ENCODE measurements at regions not wholly inside any gene's neighbourhood (a gene's known extent, or its start where the extent isn't known, plus 50 kb on each side); places are given as distances from the start of the nearest gene placed in this dataset.
"Not testable (repeated sequence)": the region's sequence is repeated elsewhere in the genome, so short reads cannot be mapped to it uniquely, and the experiment has no call there.

DNA sequence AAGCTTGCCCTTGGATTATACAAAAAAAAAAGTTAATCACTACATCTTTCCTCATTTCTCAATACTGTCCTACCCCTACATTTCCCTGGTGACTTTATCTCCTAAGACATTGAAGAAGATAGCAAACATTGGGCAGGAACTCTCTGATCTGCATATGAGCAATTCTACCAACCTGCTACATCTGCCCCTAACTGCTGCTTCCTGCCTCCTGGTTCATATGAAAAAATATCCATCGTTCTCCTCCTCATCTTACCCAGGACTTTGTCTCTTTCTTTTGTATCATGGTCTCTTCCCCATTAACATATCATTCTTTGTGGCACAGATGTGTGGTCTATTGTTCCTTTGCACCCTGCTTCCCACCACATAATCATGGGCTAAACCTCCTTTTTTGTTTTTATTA is 139.7 kb upstream of the PCGF5 start:
- H3K9me3 Mint-ChIP-seq: no peaks in the 10 kb centered on the region
- no peaks in the 10 kb centered on the region for H3K4me1 Mint-ChIP-seq
- H3K36me3 Mint-ChIP-seq: no peaks in the 10 kb centered on the region
- H3K27ac Mint-ChIP-seq: no peak overlapping the region
- no peak overlapping the region for H3K4me3 Mint-ChIP-seq
- H3K27me3 Mint-ChIP-seq: peaks cover 2% of the 10 kb centered on the region

DNA sequence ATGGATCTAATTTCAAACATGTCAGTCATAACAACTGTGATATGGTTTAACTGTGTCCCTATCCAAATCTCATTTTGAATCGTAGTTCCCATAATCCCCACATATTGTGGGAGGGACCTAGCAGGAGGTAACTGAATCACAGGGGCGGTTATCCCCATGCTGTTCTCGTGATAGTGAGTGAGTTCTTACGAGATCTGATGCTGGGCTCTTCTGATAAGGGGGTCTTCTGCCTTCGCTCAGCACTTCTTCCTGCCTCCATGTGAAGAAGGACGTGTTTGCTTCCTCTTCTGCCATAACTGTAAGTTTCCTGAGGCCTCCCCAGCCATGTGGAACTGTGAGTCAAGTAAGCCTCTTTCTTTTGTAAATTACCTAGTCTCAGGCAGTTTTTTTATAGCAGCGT is 138.0 kb upstream of the PCGF5 start:
- Mint-ChIP-seq H3K27ac (no peak overlapping the region), H3K27me3 (peaks cover 2% of the 10 kb centered on the region), H3K4me1 (no peaks in the 10 kb centered on the region), H3K4me3 (no peak overlapping the region), H3K36me3 (no peaks in the 10 kb centered on the region), H3K9me3 (no peaks in the 10 kb centered on the region)

- Mint-ChIP-seq H3K27ac (no peak overlapping the region), H3K27me3 (peaks cover 1% of the 10 kb centered on the region)
Measured at GRCh38 chr10:91088300-91089140, 131.9 kb upstream of the PCGF5 start.

GRCh38 chr10:91090761-91091529 is 129.5 kb upstream of the PCGF5 start:
- Mint-ChIP-seq H3K36me3 (peaks cover 9% of the 10 kb centered on the region), H3K9me3 (no peaks in the 10 kb centered on the region), H3K4me3 (no peak overlapping the region), H3K4me1 (peaks cover 10% of the 10 kb centered on the region), H3K27me3 (peaks cover 1% of the 10 kb centered on the region), H3K27ac (no peak overlapping the region)

More at GRCh38 chr10:91088300-91089140, 131.9 kb upstream of the PCGF5 start:
- Mint-ChIP-seq H3K36me3 (no peaks in the 10 kb centered on the region), H3K4me3 (no peak overlapping the region), H3K9me3 (no peaks in the 10 kb centered on the region), H3K4me1 (peaks cover 3% of the 10 kb centered on the region)

DNA sequence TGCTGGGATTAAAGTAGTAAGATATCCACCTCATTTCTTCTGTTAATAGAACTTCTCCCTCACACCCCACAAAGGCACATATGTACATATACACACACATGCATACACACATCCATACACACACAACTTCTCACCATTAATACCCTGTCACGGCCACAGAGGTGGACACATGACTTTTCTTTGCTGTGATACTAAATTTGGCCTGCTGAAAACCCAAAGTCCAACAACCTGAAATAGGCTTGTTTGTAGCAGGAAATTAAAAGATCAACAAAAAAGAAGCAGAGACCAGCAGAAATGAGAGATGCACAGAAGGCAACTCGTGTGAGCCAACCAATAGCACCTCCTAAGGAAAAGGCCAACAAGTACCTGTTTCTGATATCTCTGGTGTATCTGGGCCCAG is 128.7 kb upstream of the PCGF5 start:
- peaks cover 9% of the 10 kb centered on the region for H3K36me3 Mint-ChIP-seq
- H3K4me1 Mint-ChIP-seq: peaks cover 13% of the 10 kb centered on the region
- peaks cover 1% of the 10 kb centered on the region for H3K27me3 Mint-ChIP-seq
- H3K27ac Mint-ChIP-seq: no peak overlapping the region
- H3K4me3 Mint-ChIP-seq: no peak overlapping the region
- no peaks in the 10 kb centered on the region for H3K9me3 Mint-ChIP-seq

GRCh38 chr10:91096274-91096673 is 124.2 kb upstream of the PCGF5 start:
- Mint-ChIP-seq H3K27me3 (peaks cover 1% of the 10 kb centered on the region), H3K27ac (no peak overlapping the region), H3K9me3 (peaks cover 7% of the 10 kb centered on the region), H3K4me1 (peaks cover 10% of the 10 kb centered on the region), H3K36me3 (peaks cover 17% of the 10 kb centered on the region), H3K4me3 (no peak overlapping the region)

DNA sequence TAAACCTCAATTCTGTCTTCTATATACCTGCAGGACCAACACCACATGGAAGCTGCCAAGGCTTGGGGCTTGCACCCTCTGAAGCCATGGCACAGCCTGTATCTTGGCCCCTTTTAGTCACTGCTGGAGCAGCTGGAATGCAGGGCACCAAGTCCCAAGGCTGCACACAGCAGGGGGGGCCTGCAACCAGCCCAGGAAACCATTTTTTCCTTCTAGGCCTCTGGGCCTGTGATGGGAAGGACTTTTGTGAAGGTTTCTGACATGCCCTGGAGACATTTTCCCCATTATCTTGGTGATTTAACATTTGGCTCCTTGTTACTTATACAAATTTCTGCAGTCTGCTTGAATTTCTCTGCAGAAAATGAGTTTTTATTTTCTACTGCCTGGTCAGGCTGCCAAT is 123.2 kb upstream of the PCGF5 start:
- Mint-ChIP-seq H3K9me3 (peaks cover 7% of the 10 kb centered on the region), H3K4me3 (no peak overlapping the region), H3K4me1 (peaks cover 10% of the 10 kb centered on the region), H3K27me3 (no peaks in the 10 kb centered on the region), H3K36me3 (peaks cover 17% of the 10 kb centered on the region), H3K27ac (no peak overlapping the region)

GRCh38 chr10:91098021-91098420 is 122.4 kb upstream of the PCGF5 start:
- not testable (repeated sequence) for H3K4me3 Mint-ChIP-seq, H3K27ac Mint-ChIP-seq, H3K27me3 Mint-ChIP-seq, H3K9me3 Mint-ChIP-seq
- H3K4me1 Mint-ChIP-seq: peaks cover 13% of the 10 kb centered on the region
- H3K36me3 Mint-ChIP-seq: peaks cover 17% of the 10 kb centered on the region

DNA sequence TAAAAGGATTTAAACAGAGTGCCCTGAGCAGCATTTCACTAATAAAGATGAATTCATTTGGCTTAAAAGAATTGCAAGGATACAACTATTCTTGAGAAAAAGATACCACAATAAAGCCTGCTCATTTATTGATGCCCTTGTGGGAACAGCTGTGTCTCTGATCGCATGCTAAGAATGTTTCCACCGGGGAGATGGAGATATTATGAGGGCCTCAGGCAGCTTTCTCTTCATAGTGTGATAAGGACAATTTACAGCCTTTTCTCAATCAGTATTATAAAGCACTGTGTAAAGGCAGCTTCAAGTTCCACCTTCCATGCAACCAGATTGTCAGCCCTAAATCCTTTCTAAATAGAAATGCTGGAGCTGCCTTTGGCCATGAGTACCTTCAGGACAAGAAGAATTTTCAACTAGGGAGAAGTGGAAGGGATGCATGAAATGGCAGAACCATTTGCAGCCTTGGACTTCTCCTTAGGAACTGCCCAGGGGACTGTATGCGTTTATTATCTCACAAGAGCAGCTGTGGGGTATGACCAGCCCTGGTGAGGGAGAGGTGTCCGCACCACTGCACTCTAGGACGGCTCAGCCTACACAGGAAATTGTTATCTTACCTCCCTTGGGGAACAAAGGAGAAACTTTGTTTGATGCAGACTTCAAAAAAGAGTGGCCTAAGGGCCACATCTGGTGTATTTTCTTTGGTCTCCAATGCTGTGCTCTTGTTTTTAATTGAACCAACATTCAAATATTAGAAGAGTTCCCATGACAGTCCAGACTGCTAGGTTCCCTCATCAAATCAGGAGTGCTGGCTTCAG is 116.9 kb upstream of the PCGF5 start:
- Mint-ChIP-seq H3K4me1 (peaks cover 4% of the 10 kb centered on the region), H3K9me3 (no peaks in the 10 kb centered on the region), H3K36me3 (no peaks in the 10 kb centered on the region), H3K27ac (no peak overlapping the region), H3K4me3 (no peak overlapping the region), H3K27me3 (no peaks in the 10 kb centered on the region)

DNA sequence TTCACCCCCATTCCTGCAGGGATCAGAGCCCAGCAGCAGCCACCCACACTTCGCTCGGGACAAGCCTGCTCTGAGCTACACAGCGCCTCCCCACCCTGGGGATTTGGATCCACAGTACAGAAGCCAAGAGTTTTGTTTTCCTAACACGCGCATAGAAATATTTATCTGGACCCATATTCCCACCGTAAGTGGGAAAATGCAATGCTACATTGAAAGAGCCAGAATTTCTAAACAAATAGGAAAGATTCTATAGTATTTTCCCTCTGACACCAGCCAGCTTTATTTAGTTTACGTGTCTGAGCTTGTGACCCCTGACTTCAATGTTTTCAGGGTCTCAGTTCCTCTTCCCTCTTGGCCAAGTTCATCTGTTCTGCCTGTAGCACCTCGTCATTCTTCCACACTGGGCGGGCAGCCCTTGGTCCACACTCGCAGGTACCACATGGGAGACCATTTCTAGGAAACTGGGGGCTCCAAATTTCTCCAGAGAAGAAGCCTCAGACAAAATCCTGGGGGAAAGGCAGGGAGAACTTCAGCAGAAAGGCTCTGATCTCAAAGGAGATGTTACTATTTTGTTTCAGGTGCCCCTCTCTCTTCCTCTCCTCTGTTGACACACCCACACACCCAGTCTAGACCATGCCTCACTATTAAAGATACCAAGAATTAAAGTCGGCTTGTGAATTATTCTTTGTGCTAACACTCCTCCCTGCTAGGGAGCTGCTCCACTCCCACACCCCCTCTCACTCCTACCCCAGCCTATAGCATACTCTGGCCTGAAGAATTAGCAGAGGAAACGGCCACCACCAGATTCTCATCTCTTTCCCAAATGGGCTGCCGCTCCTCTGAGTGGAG is 116.0 kb upstream of the PCGF5 start:
- H3K36me3 Mint-ChIP-seq: no peaks in the 10 kb centered on the region
- no peak overlapping the region for H3K27ac Mint-ChIP-seq
- no peak overlapping the region for H3K4me3 Mint-ChIP-seq
- H3K4me1 Mint-ChIP-seq: peaks cover 4% of the 10 kb centered on the region
- no peaks in the 10 kb centered on the region for H3K9me3 Mint-ChIP-seq
- no peaks in the 10 kb centered on the region for H3K27me3 Mint-ChIP-seq

DNA sequence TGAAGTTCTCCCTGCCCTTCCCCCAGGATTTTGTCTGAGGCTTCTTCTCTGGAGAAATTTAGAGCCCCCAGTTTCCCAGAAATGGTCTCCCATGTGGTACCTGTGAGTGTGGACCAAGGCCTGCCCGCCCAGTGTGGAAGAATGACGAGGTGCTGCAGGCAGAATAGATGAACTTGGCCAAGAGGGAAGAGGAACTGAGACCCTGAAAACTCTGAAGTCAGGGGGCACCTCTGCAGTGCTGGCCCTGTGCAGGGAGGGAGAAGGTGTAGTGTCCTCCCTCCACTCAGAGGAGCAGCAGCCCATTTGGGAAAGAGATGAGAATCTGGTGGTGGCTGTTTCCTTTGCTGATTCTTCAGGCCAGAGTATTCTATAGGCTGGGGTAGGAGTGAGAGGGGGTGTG is 115.2 kb upstream of the PCGF5 start:
- no peaks in the 10 kb centered on the region for H3K36me3 Mint-ChIP-seq
- no peaks in the 10 kb centered on the region for H3K9me3 Mint-ChIP-seq
- H3K27ac Mint-ChIP-seq: no peak overlapping the region
- peaks cover 4% of the 10 kb centered on the region for H3K4me1 Mint-ChIP-seq
- no peak overlapping the region for H3K4me3 Mint-ChIP-seq
- H3K27me3 Mint-ChIP-seq: no peaks in the 10 kb centered on the region

DNA sequence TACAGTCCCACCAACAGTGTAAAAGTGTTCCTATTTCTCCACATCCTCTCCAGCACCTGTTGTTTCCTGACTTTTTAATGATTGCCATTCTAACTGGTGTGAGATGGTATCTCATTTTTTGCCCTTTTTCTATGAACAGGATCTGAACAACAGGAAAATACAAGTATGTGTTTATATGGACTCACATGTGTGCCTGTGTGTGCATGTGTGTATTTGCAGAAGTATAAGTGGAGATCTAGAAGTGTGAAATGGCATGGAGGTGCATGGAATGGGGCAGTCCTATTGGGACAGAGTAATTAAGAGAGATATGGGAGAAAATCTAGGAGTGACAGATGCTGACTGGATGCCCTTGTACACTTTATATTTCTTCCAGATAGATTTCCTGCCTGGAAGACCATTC is 111.6 kb upstream of the PCGF5 start:
- Mint-ChIP-seq H3K9me3 (no peaks in the 10 kb centered on the region), H3K4me3 (no peak overlapping the region), H3K4me1 (no peaks in the 10 kb centered on the region), H3K36me3 (no peaks in the 10 kb centered on the region), H3K27me3 (no peaks in the 10 kb centered on the region), H3K27ac (no peak overlapping the region)

DNA sequence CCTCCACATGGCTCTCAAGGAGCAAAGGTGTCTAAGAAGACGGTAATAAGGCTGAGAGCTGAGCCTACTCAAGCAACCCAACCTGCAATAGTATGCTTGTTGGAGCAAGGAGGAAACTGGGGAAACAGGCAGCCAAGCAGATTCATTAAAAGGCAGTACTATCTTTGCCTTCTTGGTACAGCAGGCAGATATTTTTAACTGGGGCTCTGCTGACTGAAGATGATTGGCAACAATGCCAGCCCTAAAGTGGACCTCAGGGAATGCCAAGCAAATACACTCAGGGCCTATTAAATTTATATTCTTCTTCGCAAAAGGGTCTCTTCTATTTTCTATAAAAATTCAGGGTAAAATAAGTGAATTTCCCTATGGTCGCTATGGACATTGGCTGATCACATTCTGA is 109.4 kb upstream of the PCGF5 start:
- Mint-ChIP-seq H3K27ac (no peak overlapping the region), H3K27me3 (no peaks in the 10 kb centered on the region), H3K9me3 (no peaks in the 10 kb centered on the region), H3K4me3 (no peak overlapping the region), H3K4me1 (no peaks in the 10 kb centered on the region), H3K36me3 (no peaks in the 10 kb centered on the region)

DNA sequence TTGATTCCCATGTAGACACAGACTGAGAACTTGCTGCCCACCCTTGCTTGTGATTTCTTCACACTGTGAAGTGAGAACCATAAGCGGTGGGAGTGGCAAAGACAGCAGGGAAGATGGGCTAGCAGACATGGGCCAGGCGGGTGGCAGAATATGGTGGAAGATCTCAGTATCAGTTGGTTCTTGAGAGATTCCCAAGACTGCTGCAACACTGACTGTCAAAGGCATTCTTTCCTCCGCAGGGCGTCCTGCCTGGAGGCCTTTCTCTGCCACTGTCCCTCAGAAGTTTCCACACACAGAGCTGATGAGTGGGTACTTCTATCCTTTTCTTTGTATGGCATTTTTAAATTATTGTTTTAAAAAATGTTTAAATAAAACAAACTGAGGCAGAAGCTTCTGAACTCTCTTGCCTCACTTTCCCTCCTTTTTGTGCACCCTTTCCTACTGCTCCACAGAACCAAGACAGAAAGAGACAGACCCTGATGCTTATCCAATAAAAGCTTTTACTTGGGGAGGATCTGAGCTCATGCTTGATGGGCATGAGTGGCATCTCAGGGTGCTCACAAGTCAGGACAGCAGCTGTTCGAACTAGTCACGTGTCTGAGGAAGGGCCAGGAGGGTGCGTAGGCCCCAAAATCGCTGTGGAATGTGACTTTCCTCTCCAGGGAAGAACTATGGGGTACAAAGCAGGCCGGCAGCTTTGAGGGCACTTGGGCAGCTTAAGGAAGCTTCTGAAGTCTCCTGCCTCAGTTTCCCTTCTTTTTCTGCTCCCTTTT is 104.7 kb upstream of the PCGF5 start:
- Mint-ChIP-seq H3K4me1 (no peaks in the 10 kb centered on the region), H3K27ac (peak overlapping the region; percentile 49), H3K4me3 (no peak overlapping the region), H3K9me3 (no peaks in the 10 kb centered on the region), H3K36me3 (no peaks in the 10 kb centered on the region), H3K27me3 (no peaks in the 10 kb centered on the region)

Data from activated naive CD4-positive, alpha-beta T cell treated with anti-CD3 and anti-CD28 coated beads, Interleukin-2, amount 50 U/mL, for 24 hours (primary cell).